Fibroblast of lung (primary cell): ENCODE measurements at regions not wholly inside any gene's neighbourhood (a gene's known extent, or its start where the extent isn't known, plus 50 kb on each side); places are given as distances from the start of the nearest gene placed in this dataset.

Source experiments
- DNase-seq, 2 donors: peaks; one replicate each; pipeline versions ENCODE4 v3.0.0 to v3.0.0-alpha.2; 2010; ENCODE audit warnings: low read depth in 2 of 2
- H2AFZ ChIP-seq: 2 replicates; pipeline ENCODE4 v1.5.1; 2012; ENCODE audit warnings: low read length, control low read depth, inconsistent platforms
- H3K27ac ChIP-seq: 2 replicates; pipeline ENCODE4 v1.5.1; 2011; ENCODE audit warnings: low read length, control low read depth; ENCODE audit not compliant: insufficient read depth
- H3K27me3 ChIP-seq: 2 replicates; pipeline ENCODE4 v1.5.1; 2011; ENCODE audit warnings: mild to moderate bottlenecking, low read length; ENCODE audit not compliant: control insufficient read depth, insufficient read depth
- H3K36me3 ChIP-seq: 2 replicates; pipeline ENCODE4 v1.5.1; 2011; ENCODE audit warnings: low read length; ENCODE audit not compliant: control insufficient read depth, insufficient read depth
- H3K4me1 ChIP-seq: 2 replicates; pipeline ENCODE4 v1.5.1; 2011; ENCODE audit warnings: low read length; ENCODE audit not compliant: control insufficient read depth, insufficient read depth; ENCODE audit errors: extremely low read depth
- H3K4me2 ChIP-seq: 2 replicates; pipeline ENCODE4 v1.5.1; 2011; ENCODE audit warnings: low read length, control low read depth; ENCODE audit not compliant: insufficient read depth; ENCODE audit errors: extremely low read depth
- H3K4me3 ChIP-seq, 4 experiments: fragments of 200-600 bp in 1 of 4; sonication (generic) in 1 of 4; replicated peaks in 1 of 4; 2 replicates each; pipeline ENCODE4 v1.5.1; 2011 to 2016; ENCODE audit warnings: low read length in 4 of 4, low read depth in 3 of 4, mild to moderate bottlenecking in 3 of 4, control low read depth in 2 of 4, inconsistent platforms in 1 of 4, mixed read lengths in 1 of 4; ENCODE audit not compliant: insufficient read depth in 1 of 4; ENCODE audit errors: control extremely low read depth in 1 of 4
- H3K79me2 ChIP-seq: 2 replicates; pipeline ENCODE4 v1.5.1; 2012; ENCODE audit warnings: mild to moderate bottlenecking, low read length, inconsistent platforms; ENCODE audit not compliant: control insufficient read depth, insufficient read depth
- H3K9ac ChIP-seq: 2 replicates; pipeline ENCODE4 v1.5.1; 2011; ENCODE audit warnings: mild to moderate bottlenecking, low read length, control low read depth; ENCODE audit not compliant: insufficient read depth
- H3K9me3 ChIP-seq: 2 replicates; pipeline ENCODE4 v1.5.1; 2012; ENCODE audit warnings: low read depth, low read length; ENCODE audit not compliant: control insufficient read depth, insufficient read depth
- H4K20me1 ChIP-seq: 2 replicates; pipeline ENCODE4 v1.5.1; 2011; ENCODE audit warnings: low read length; ENCODE audit not compliant: control insufficient read depth, insufficient read depth; ENCODE audit errors: extremely low read depth
- EZH2 ChIP-seq: IDR thresholded peaks from 2 replicates; pipeline ENCODE4 v1.5.1; 2012; ENCODE audit warnings: low read length, control low read depth, mild to moderate bottlenecking; ENCODE audit errors: missing control alignments
- TF ChIP-seq, protein P1 (sequence below), 2 donors: IDR thresholded peaks in 1 of 2; conservative IDR thresholded peaks in 1 of 2; 1 replicate in 1 of 2; 2 replicates in 1 of 2; pipeline ENCODE4 v1.5.1; 2011 to 2012; ENCODE audit warnings: low read length in 2 of 2, control low read depth in 1 of 2, inconsistent platforms in 1 of 2, low read depth in 1 of 2, mild to moderate bottlenecking in 1 of 2

DNA sequence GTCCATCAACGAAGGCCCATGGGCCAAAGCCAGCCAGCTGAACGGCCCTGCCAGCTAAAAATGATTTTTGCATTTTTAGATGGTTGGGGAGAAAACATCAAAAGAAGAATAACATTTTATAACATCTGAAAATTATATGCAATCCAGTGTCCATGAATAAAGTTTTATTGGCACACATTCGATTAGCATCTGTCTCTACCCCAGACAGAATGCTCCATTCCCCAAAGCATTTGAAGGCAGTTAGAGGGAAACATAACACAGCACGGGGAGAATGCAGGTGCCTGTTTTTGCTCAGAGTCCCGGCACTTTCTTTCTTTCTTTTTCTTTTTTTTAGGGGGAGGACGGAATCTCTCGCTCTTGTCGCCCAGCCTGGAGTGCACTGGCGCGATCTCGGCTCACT lies 110.7 kb downstream of the ZNF664 start:
- H3K4me1 ChIP-seq, result no peaks in the 10 kb centered on the region
- no peaks in the 10 kb centered on the region for H3K36me3 ChIP-seq
- no peaks in the 10 kb centered on the region for H3K9me3 ChIP-seq
- no peak overlapping the region for H2AFZ ChIP-seq
- H3K4me2 ChIP-seq, result no peak overlapping the region
- TF ChIP-seq, protein P1, sequence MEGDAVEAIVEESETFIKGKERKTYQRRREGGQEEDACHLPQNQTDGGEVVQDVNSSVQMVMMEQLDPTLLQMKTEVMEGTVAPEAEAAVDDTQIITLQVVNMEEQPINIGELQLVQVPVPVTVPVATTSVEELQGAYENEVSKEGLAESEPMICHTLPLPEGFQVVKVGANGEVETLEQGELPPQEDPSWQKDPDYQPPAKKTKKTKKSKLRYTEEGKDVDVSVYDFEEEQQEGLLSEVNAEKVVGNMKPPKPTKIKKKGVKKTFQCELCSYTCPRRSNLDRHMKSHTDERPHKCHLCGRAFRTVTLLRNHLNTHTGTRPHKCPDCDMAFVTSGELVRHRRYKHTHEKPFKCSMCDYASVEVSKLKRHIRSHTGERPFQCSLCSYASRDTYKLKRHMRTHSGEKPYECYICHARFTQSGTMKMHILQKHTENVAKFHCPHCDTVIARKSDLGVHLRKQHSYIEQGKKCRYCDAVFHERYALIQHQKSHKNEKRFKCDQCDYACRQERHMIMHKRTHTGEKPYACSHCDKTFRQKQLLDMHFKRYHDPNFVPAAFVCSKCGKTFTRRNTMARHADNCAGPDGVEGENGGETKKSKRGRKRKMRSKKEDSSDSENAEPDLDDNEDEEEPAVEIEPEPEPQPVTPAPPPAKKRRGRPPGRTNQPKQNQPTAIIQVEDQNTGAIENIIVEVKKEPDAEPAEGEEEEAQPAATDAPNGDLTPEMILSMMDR (conservative IDR thresholded peaks at IDR 0.05 in 1 of 2, IDR thresholded peaks at IDR 0.05 in 1 of 2; ENCODE audit: low read depth in 1 of 2, low read length in 2 of 2), result no peak
- no peak for TF ChIP-seq EZH2
- no peak for DNase-seq
- no peaks in the 10 kb centered on the region for H3K27me3 ChIP-seq
- H3K27ac ChIP-seq, result no peak overlapping the region
- H4K20me1 ChIP-seq, result no peaks in the 10 kb centered on the region
- H3K4me3 ChIP-seq, result no peak overlapping the region
- no peak overlapping the region for H3K9ac ChIP-seq
- no peaks in the 10 kb centered on the region for H3K79me2 ChIP-seq

- Histone ChIP-seq H3K4me3 (no peak overlapping the region), H3K4me1 (no peaks in the 10 kb centered on the region), H3K9me3 (no peaks in the 10 kb centered on the region), H3K4me2 (no peak overlapping the region), H3K79me2 (no peaks in the 10 kb centered on the region), H4K20me1 (no peaks in the 10 kb centered on the region), H3K9ac (no peak overlapping the region), H3K27me3 (no peaks in the 10 kb centered on the region), H3K27ac (no peak overlapping the region), H2AFZ (no peak overlapping the region), H3K36me3 (no peaks in the 10 kb centered on the region)
- DNase-seq, result no peak
- TF ChIP-seq, protein P1 (conservative IDR thresholded peaks at IDR 0.05 in 1 of 2, IDR thresholded peaks at IDR 0.05 in 1 of 2; ENCODE audit: low read depth in 1 of 2, low read length in 2 of 2), result no peak
- no peak for TF ChIP-seq EZH2
Observed at GRCh38 chr12:124085419-124086296, 112.6 kb downstream of the ZNF664 start.

- no peak overlapping the region for H3K9ac ChIP-seq
- H3K27me3 ChIP-seq, result no peaks in the 10 kb centered on the region
- H3K9me3 ChIP-seq, result no peaks in the 10 kb centered on the region
Observed at GRCh38 chr12:124086299-124086898, 113.4 kb downstream of the ZNF664 start.

More at GRCh38 chr12:124086299-124086898, 113.4 kb downstream of the ZNF664 start:
- Histone ChIP-seq H4K20me1 (no peaks in the 10 kb centered on the region), H3K79me2 (no peaks in the 10 kb centered on the region), H2AFZ (no peak overlapping the region), H3K4me3 (no peak overlapping the region), H3K4me1 (no peaks in the 10 kb centered on the region), H3K27ac (no peak overlapping the region), H3K4me2 (no peak overlapping the region), H3K36me3 (no peaks in the 10 kb centered on the region)
- DNase-seq, result no peak
- TF ChIP-seq EZH2, result no peak
